Naive thymus-derived CD8-positive, alpha-beta T cell (primary cell): ENCODE measurements at regions not wholly inside any gene's neighbourhood (a gene's known extent, or its start where the extent isn't known, plus 50 kb on each side); places are given as distances from the start of the nearest gene placed in this dataset.

Experiments used
- ATAC-seq, 2 donors: fragments of 150-1000 bp; cut with Tn5 transposase in 1 of 2; sonication (Bioruptor Pico), chemical (Tn5 transposase) in 1 of 2; 1 replicate in 1 of 2; 2 replicates in 1 of 2; pipeline ENCODE4 v1.10.0; 2021; ENCODE audit warnings: mild to moderate bottlenecking in 2 of 2, moderate library complexity in 2 of 2
- POLR2A ChIA-PET: fragments of 350-600 bp; sonication (Branson Sonifier 250); formaldehyde crosslinking; loops from one replicate; lab custom pipeline; 2021; ENCODE audit warnings: antibody characterized with exemption; lab: Charles Lee
- DNase-seq, 10 donors: peaks; one replicate each; pipeline versions ENCODE4 v3.0.0 to v3.0.0-alpha.2; 2020 to 2022
- H3K27ac Mint-ChIP-seq, 10 donors: one replicate each; pipeline ENCODE4 v1.8.0; 2020 to 2022; ENCODE audit warnings: mild to moderate bottlenecking in 10 of 10, mixed read lengths in 10 of 10, moderate library complexity in 4 of 10, inconsistent platforms in 1 of 10
- H3K27me3 Mint-ChIP-seq, 5 donors: one replicate each; pipeline ENCODE4 v1.8.0; 2021 to 2022; ENCODE audit warnings: mixed read lengths in 5 of 5
- H3K36me3 Mint-ChIP-seq, 3 donors: one replicate each; pipeline ENCODE4 v1.8.0; 2020 to 2022; ENCODE audit warnings: mixed read lengths in 3 of 3, mild to moderate bottlenecking in 2 of 3, inconsistent platforms in 1 of 3
- H3K4me1 Mint-ChIP-seq, 4 donors: one replicate each; pipeline ENCODE4 v1.8.0; 2021 to 2022; ENCODE audit warnings: mixed read lengths in 4 of 4
- H3K4me3 Mint-ChIP-seq, 10 donors: one replicate each; pipeline ENCODE4 v1.8.0; 2020 to 2022; ENCODE audit warnings: mild to moderate bottlenecking in 10 of 10, mixed read lengths in 10 of 10, moderate library complexity in 6 of 10, inconsistent platforms in 1 of 10
- H3K9me3 Mint-ChIP-seq, 9 donors: one replicate each; pipeline ENCODE4 v1.8.0; 2020 to 2022; ENCODE audit warnings: mixed read lengths in 9 of 9, mild to moderate bottlenecking in 3 of 9, inconsistent platforms in 1 of 9, moderate library complexity in 1 of 9

GRCh38 chr1:30807318-30808066, 49.9 kb upstream of the LAPTM5 start:
- H3K4me1 Mint-ChIP-seq = peaks cover 2 to 5% (median 3%) of the 10 kb centered on the region in 4 donors
- peaks cover 9 to 61% (median 51%) of the 10 kb centered on the region in 5 donors for H3K27me3 Mint-ChIP-seq
- no peaks in the 10 kb centered on the region for H3K9me3 Mint-ChIP-seq
- POLR2A ChIA-PET = no interaction called here
- ATAC-seq (no peak), DNase-seq (no peak)
- no peak overlapping the region for H3K4me3 Mint-ChIP-seq
- no peaks in the 10 kb centered on the region for H3K36me3 Mint-ChIP-seq
- no peak overlapping the region for H3K27ac Mint-ChIP-seq
